HepG2 (cell line): ENCODE measurements at regions not wholly inside any gene's neighbourhood (a gene's known extent, or its start where the extent isn't known, plus 50 kb on each side); places are given as distances from the start of the nearest gene placed in this dataset.

ENCODE experiments used
- CTCF ChIP-seq: sonication (generic); formaldehyde crosslinking; IDR thresholded peaks from 2 replicates; pipeline ENCODE4 v1.5.0; 2020; ENCODE audit warnings: mild to moderate bottlenecking, missing genetic modification reagents, moderate library complexity
- EP300 ChIP-seq, 3 experiments: sonication (generic) in 1 of 3; formaldehyde crosslinking in 1 of 3; IDR thresholded peaks; 2 replicates each; pipeline versions ENCODE4 v1.5.1 to v1.6.1; 2011 to 2020; ENCODE audit warnings: low read depth in 2 of 3, low read length in 2 of 3, borderline replicate concordance in 1 of 3, improper control_type of control experiment in 1 of 3, mild to moderate bottlenecking in 1 of 3, missing genetic modification reagents in 1 of 3, moderate library complexity in 1 of 3
- FIP1L1 ChIP-seq: fragments of 200-400 bp; formaldehyde crosslinking; IDR thresholded peaks from 2 replicates; pipeline ENCODE4 v1.6.1; 2018; ENCODE audit warnings: low read depth, mild to moderate bottlenecking, low read length, moderate library complexity, borderline replicate concordance; ENCODE audit not compliant: insufficient read depth
- IKZF1 ChIP-seq: fragments of 450-650 bp; IDR thresholded peaks from 2 replicates; pipeline ENCODE4 v1.7.1; 2016
- TFAP4 ChIP-seq: sonication (generic); IDR thresholded peaks from 2 replicates; pipeline ENCODE4 v1.6.1; 2016; ENCODE audit warnings: low read depth, borderline replicate concordance
- ZKSCAN1 ChIP-seq: fragments of 150-350 bp; IDR thresholded peaks from 2 replicates; pipeline ENCODE4 v1.6.1; 2014; ENCODE audit warnings: low read length

- TF ChIP-seq TFAP4 (no peak), EP300 (IDR thresholded peaks at IDR 0.05; ENCODE audit: low read depth in 2 of 2, low read length in 2 of 2) (no peak), EP300 (CRISPR knock-in tag; IDR thresholded peaks at IDR 0.05; ENCODE audit: borderline replicate concordance) (no peak), CTCF (CRISPR knock-in tag) (no peak), FIP1L1 (no peak), IKZF1 (no peak), ZKSCAN1 (no peak)
These were observed 1408.8 kb downstream of the STIM2 start for GRCh38 chr4:28269426-28269825.
